KMS-11 (cell line): ENCODE measurements at regions not wholly inside any gene's neighbourhood (a gene's known extent, or its start where the extent isn't known, plus 50 kb on each side); places are given as distances from the start of the nearest gene placed in this dataset.

Experiments used
- H2AFZ ChIP-seq: fragments of 200-600 bp; sonication (generic); 2 replicates; pipeline ENCODE4 v1.6.1; 2016; ENCODE audit warnings: antibody characterized with exemption, mixed run types, low read depth
- H3K27ac ChIP-seq: fragments of 200-600 bp; sonication (generic); 2 replicates; pipeline ENCODE4 v1.6.1; 2016; ENCODE audit warnings: mild to moderate bottlenecking, mixed run types
- H3K27me3 ChIP-seq: fragments of 200-600 bp; sonication (generic); 2 replicates; pipeline ENCODE4 v1.6.1; 2017; ENCODE audit warnings: mild to moderate bottlenecking, low read depth, mixed run types, moderate library complexity; ENCODE audit not compliant: insufficient read depth
- H3K36me3 ChIP-seq: fragments of 200-600 bp; sonication (generic); 2 replicates; pipeline ENCODE4 v1.6.1; 2017; ENCODE audit warnings: mild to moderate bottlenecking, mixed run types; ENCODE audit not compliant: insufficient read depth
- H3K4me1 ChIP-seq: fragments of 200-600 bp; sonication (generic); 2 replicates; pipeline ENCODE4 v1.6.1; 2016; ENCODE audit warnings: mild to moderate bottlenecking, low read depth, mixed run types; ENCODE audit not compliant: poor library complexity, severe bottlenecking
- H3K4me2 ChIP-seq: fragments of 200-600 bp; sonication (generic); 2 replicates; pipeline ENCODE4 v1.7.0; 2016; ENCODE audit warnings: mild to moderate bottlenecking, mixed run types
- H3K4me3 ChIP-seq: fragments of 200-600 bp; sonication (generic); IDR thresholded peaks from 2 replicates; pipeline ENCODE4 v1.6.1; 2017; ENCODE audit warnings: low read depth, low read length, mixed read lengths; ENCODE audit not compliant: insufficient read depth
- H3K79me2 ChIP-seq: fragments of 200-600 bp; sonication (generic); 2 replicates; pipeline ENCODE4 v1.6.1; 2016; ENCODE audit warnings: low read depth, mixed run types; ENCODE audit not compliant: insufficient read depth
- H3K9ac ChIP-seq: fragments of 200-600 bp; sonication (generic); 2 replicates; pipeline ENCODE4 v1.6.1; 2016; ENCODE audit warnings: mild to moderate bottlenecking, mixed run types
- H4K20me1 ChIP-seq: fragments of 200-600 bp; sonication (generic); 2 replicates; pipeline ENCODE4 v1.6.1; 2016; ENCODE audit warnings: mild to moderate bottlenecking, mixed run types; ENCODE audit not compliant: insufficient read depth
- TF ChIP-seq, protein P1 (sequence below): fragments of 200-600 bp; sonication (generic); conservative IDR thresholded peaks from 2 replicates; pipeline ENCODE4 v1.6.1; 2017; ENCODE audit warnings: low read depth, mild to moderate bottlenecking, antibody characterized with exemption, low read length, moderate library complexity, mixed read lengths

GRCh38 chr2:240302041-240302440, 133.4 kb upstream of the GPC1 start:
- TF ChIP-seq, protein P1, sequence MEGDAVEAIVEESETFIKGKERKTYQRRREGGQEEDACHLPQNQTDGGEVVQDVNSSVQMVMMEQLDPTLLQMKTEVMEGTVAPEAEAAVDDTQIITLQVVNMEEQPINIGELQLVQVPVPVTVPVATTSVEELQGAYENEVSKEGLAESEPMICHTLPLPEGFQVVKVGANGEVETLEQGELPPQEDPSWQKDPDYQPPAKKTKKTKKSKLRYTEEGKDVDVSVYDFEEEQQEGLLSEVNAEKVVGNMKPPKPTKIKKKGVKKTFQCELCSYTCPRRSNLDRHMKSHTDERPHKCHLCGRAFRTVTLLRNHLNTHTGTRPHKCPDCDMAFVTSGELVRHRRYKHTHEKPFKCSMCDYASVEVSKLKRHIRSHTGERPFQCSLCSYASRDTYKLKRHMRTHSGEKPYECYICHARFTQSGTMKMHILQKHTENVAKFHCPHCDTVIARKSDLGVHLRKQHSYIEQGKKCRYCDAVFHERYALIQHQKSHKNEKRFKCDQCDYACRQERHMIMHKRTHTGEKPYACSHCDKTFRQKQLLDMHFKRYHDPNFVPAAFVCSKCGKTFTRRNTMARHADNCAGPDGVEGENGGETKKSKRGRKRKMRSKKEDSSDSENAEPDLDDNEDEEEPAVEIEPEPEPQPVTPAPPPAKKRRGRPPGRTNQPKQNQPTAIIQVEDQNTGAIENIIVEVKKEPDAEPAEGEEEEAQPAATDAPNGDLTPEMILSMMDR: no peak
- Histone ChIP-seq H3K27me3 (peaks cover 5% of the 10 kb centered on the region; the same call in 1 of the 2 replicates), H3K4me3 (no peak overlapping the region), H3K4me1 (no peaks in the 10 kb centered on the region), H2AFZ (no peak overlapping the region), H3K9ac (no peak overlapping the region), H3K36me3 (no peaks in the 10 kb centered on the region), H3K79me2 (no peaks in the 10 kb centered on the region), H4K20me1 (no peaks in the 10 kb centered on the region), H3K4me2 (no peak overlapping the region), H3K27ac (no peak overlapping the region)

GRCh38 chr2:240302933-240303595, 132.4 kb upstream of the GPC1 start:
- Histone ChIP-seq H3K36me3 (no peaks in the 10 kb centered on the region), H3K27me3 (peaks cover 4% of the 10 kb centered on the region; the same call in 1 of the 2 replicates), H3K9ac (no peak overlapping the region), H3K4me3 (no peak overlapping the region), H3K4me1 (no peaks in the 10 kb centered on the region), H3K79me2 (no peaks in the 10 kb centered on the region), H4K20me1 (no peaks in the 10 kb centered on the region), H3K27ac (no peak overlapping the region), H2AFZ (no peak overlapping the region), H3K4me2 (no peak overlapping the region)
- TF ChIP-seq, protein P1: no peak

DNA sequence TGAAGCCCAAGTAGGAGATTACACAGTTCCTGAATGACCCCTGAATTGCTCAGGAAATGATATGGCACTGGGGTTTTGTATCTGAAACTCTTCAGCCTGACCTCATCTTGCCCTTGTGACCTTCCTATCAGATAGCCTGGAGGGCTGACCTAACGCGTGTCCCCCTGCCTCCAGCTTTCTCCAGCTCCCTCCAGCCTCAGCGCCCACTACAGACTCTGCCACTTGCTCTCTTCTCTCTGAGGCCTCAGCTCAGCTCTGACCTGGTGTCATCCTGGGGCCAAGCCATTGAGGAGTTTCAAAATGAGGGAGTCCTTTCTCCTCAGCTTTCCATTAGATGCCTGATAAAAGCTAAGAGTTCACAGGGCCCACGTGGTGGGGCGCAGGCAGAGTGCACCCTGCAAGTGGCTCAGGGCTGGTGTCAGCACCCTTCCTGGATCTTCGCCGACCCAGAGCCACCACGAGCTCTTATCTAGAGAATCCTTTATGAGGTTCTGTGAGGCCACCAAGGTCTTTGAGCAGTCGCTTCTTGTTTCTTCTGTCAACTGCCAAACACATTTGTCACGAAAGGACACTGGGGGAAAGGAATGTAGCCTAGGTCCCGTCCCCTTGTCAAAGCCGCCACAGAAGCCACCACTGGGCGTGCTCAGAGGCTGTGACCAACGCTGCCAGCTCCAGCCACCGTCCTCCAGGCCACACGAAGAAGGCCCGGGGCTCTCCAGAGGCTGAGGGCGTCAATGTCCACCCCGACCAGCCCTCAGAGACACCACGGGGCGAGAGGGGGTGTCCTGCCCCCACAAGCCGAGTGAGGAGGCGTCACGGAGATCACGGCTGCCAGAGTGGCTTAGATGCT, 131.3 kb upstream of the GPC1 start:
- Histone ChIP-seq H2AFZ (no peak overlapping the region), H4K20me1 (no peaks in the 10 kb centered on the region), H3K79me2 (no peaks in the 10 kb centered on the region), H3K36me3 (no peaks in the 10 kb centered on the region), H3K4me3 (no peak overlapping the region), H3K9ac (no peak overlapping the region), H3K4me2 (no peak overlapping the region), H3K4me1 (no peaks in the 10 kb centered on the region), H3K27me3 (no peaks in the 10 kb centered on the region; the same call in 1 of the 2 replicates), H3K27ac (no peak overlapping the region)
- TF ChIP-seq, protein P1: no peak

DNA sequence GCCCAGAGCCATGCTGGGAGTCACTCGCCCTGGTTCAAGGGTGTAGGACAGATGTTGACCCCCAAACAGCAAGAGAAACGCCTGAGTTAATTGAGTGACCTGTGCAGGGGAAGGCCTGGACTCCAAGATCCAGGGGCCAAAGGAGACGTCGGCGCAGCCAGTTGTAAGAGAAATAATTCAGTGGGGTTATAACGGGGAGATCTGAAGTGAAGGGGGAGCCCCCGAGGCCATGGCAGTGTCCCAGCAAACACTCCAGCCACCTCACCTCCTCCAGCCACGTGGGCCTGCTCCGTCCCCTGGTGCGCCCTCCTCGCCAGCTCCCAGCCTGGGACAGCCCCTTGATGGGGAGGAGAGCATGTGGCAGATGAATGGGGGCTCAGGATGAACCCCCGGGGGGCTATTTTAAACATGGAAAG, 130.7 kb upstream of the GPC1 start:
- no peak overlapping the region for H3K9ac ChIP-seq
- H3K79me2 ChIP-seq: no peaks in the 10 kb centered on the region
- no peaks in the 10 kb centered on the region; the same call in 1 of the 2 replicates for H3K27me3 ChIP-seq
- no peak overlapping the region for H3K4me2 ChIP-seq
- H3K27ac ChIP-seq: no peak overlapping the region
- H3K4me3 ChIP-seq: no peak overlapping the region
- H2AFZ ChIP-seq: no peak overlapping the region
- H3K36me3 ChIP-seq: no peaks in the 10 kb centered on the region
- no peaks in the 10 kb centered on the region for H3K4me1 ChIP-seq
- no peaks in the 10 kb centered on the region for H4K20me1 ChIP-seq
- TF ChIP-seq, protein P1: no peak
